H1 (cell line): ENCODE measurements at regions not wholly inside any gene's neighbourhood (a gene's known extent, or its start where the extent isn't known, plus 50 kb on each side); places are given as distances from the start of the nearest gene placed in this dataset.

ENCODE experiments used
- CTCF ChIA-PET: fragments of 300-600 bp; sonication (Branson Sonifier 250); formaldehyde crosslinking; loops from one replicate; lab custom pipeline; 2021; ENCODE audit not compliant: partially characterized antibody; lab: Charles Lee
- POLR2A ChIA-PET: fragments of 300-600 bp; sonication (Branson Sonifier 250); formaldehyde crosslinking; loops from one replicate; lab custom pipeline; 2021; ENCODE audit warnings: inconsistent platforms; ENCODE audit not compliant: partially characterized antibody; lab: Charles Lee
- DNase-seq, 2 experiments: peaks; one replicate each; pipeline versions ENCODE4 v3.0.0 to v3.0.0-alpha.2; 2010 to 2022; ENCODE audit warnings: low spot score in 2 of 2, low read depth in 1 of 2, mixed read lengths in 1 of 2
- FAIRE-seq: peaks from 2 replicates; lab custom pipeline; 2011; peaks lifted over from hg19 to GRCh38; lab: Jason Lieb, UNC
- H2AFZ ChIP-seq: 2 replicates; pipeline ENCODE4 v1.8.1; 2012; ENCODE audit warnings: low read length, inconsistent platforms
- H2AK5ac ChIP-seq: 2 replicates; pipeline ENCODE4 v1.6.1; 2013; ENCODE audit warnings: low read depth, low read length
- H2BK120ac ChIP-seq: replicated peaks from 2 replicates; pipeline ENCODE3; 2013; ENCODE audit warnings: low read depth, low read length, inconsistent platforms
- H2BK12ac ChIP-seq: 2 replicates; pipeline ENCODE4 v1.6.1; 2013; ENCODE audit warnings: low read depth, low read length
- H2BK15ac ChIP-seq: 2 replicates; pipeline ENCODE4 v1.6.1; 2013; ENCODE audit warnings: low read length
- H2BK20ac ChIP-seq: 2 replicates; pipeline ENCODE4 v1.6.1; 2013; ENCODE audit warnings: low read length
- H2BK5ac ChIP-seq: 2 replicates; pipeline ENCODE4 v1.6.1; 2013; ENCODE audit warnings: low read depth, low read length
- H3K14ac ChIP-seq: 2 replicates; pipeline ENCODE4 v1.6.1; 2013; ENCODE audit warnings: inconsistent platforms; ENCODE audit not compliant: insufficient read length
- H3K18ac ChIP-seq: 2 replicates; pipeline ENCODE4 v1.6.1; 2013; ENCODE audit warnings: low read length; ENCODE audit errors: extremely low read depth
- H3K23ac ChIP-seq: 2 replicates; pipeline ENCODE4 v1.6.1; 2013; ENCODE audit warnings: inconsistent platforms; ENCODE audit not compliant: insufficient read length
- H3K23me2 ChIP-seq: 2 replicates; pipeline ENCODE4 v1.6.1; 2013; ENCODE audit warnings: low read depth, low read length
- H3K27ac ChIP-seq: 2 replicates; pipeline ENCODE4 v1.6.1; 2011; ENCODE audit warnings: low read depth, low read length, inconsistent platforms
- H3K27me3 ChIP-seq, 4 experiments: replicated peaks in 1 of 4; 1 replicate in 1 of 4; 2 replicates in 3 of 4; pipeline versions ENCODE4 v1.6.1 to v1.8.1; 2011 to 2013; ENCODE audit warnings: low read length in 3 of 4, mild to moderate bottlenecking in 3 of 4, inconsistent platforms in 2 of 4, mixed read lengths in 2 of 4, moderate library complexity in 1 of 4; ENCODE audit not compliant: control insufficient read depth in 3 of 4, insufficient read depth in 3 of 4; ENCODE audit errors: extremely low read depth in 1 of 4
- H3K36me3 ChIP-seq, 4 experiments: 2 replicates each; pipeline versions ENCODE4 v1.6.1 to v1.8.1; 2011 to 2013; ENCODE audit warnings: mild to moderate bottlenecking in 4 of 4, low read length in 3 of 4, moderate library complexity in 2 of 4, control low read depth in 1 of 4, inconsistent platforms in 1 of 4; ENCODE audit not compliant: insufficient read depth in 4 of 4, control insufficient read depth in 2 of 4
- H3K4ac ChIP-seq: replicated peaks from 2 replicates; pipeline ENCODE3; 2013; ENCODE audit warnings: low read length, low read depth, mixed read lengths, inconsistent platforms; ENCODE audit not compliant: insufficient read length
- H3K4me1 ChIP-seq, 4 experiments: replicated peaks in 1 of 4; 1 replicate in 1 of 4; 2 replicates in 3 of 4; pipeline versions ENCODE4 v1.6.1 to v1.8.1; 2011 to 2013; ENCODE audit warnings: low read length in 3 of 4, inconsistent platforms in 2 of 4, mixed read lengths in 1 of 4; ENCODE audit not compliant: insufficient read depth in 4 of 4, control insufficient read depth in 3 of 4
- H3K4me2 ChIP-seq, 2 experiments: 2 replicates each; pipeline versions ENCODE4 v1.6.1 to v1.8.1; 2011 to 2013; ENCODE audit warnings: low read depth in 2 of 2, low read length in 2 of 2, control low read depth in 1 of 2, inconsistent platforms in 1 of 2, mild to moderate bottlenecking in 1 of 2; ENCODE audit not compliant: insufficient read depth in 1 of 2
- H3K4me3 ChIP-seq, 4 experiments: fragments of 200-600, 300-600 bp in 1 of 4; sonication (generic), shearing (Covaris generic), sonication (Bioruptor Twin) in 1 of 4; 2 replicates each; pipeline versions ENCODE4 v1.5.1 to v1.8.1; 2011 to 2016; ENCODE audit warnings: low read length in 4 of 4, low read depth in 3 of 4, control low read depth in 2 of 4, inconsistent platforms in 2 of 4, mild to moderate bottlenecking in 2 of 4, mixed read lengths in 1 of 4, moderate library complexity in 1 of 4; ENCODE audit not compliant: insufficient read depth in 2 of 4; ENCODE audit errors: extremely low read depth in 1 of 4
- H3K56ac ChIP-seq: replicated peaks from 2 replicates; pipeline ENCODE3; 2013; ENCODE audit warnings: low read depth, mild to moderate bottlenecking, mixed read lengths, low read length, inconsistent platforms; ENCODE audit not compliant: insufficient read length
- H3K79me1 ChIP-seq: 2 replicates; pipeline ENCODE4 v1.6.1; 2013; ENCODE audit warnings: low read depth, low read length, control low read depth
- H3K79me2 ChIP-seq, 2 experiments: 2 replicates each; pipeline versions ENCODE4 v1.6.1 to v1.8.1; 2012 to 2013; ENCODE audit warnings: low read length in 2 of 2, mild to moderate bottlenecking in 2 of 2, inconsistent platforms in 1 of 2; ENCODE audit not compliant: insufficient read depth in 2 of 2, control insufficient read depth in 1 of 2
- H3K9ac ChIP-seq, 4 experiments: replicated peaks in 1 of 4; 1 replicate in 1 of 4; 2 replicates in 3 of 4; pipeline versions ENCODE4 v1.6.1 to v1.8.1; 2011 to 2013; ENCODE audit warnings: low read depth in 3 of 4, low read length in 3 of 4, control low read depth in 2 of 4, mild to moderate bottlenecking in 2 of 4, moderate library complexity in 2 of 4, inconsistent platforms in 1 of 4; ENCODE audit errors: extremely low read depth in 1 of 4
- H3K9me3 ChIP-seq, 2 experiments: 2 replicates each; pipeline versions ENCODE4 v1.6.1 to v1.8.1; 2012 to 2013; ENCODE audit warnings: mild to moderate bottlenecking in 2 of 2, moderate library complexity in 2 of 2, control low read depth in 1 of 2, inconsistent platforms in 1 of 2, low read depth in 1 of 2, low read length in 1 of 2, mixed read lengths in 1 of 2; ENCODE audit not compliant: insufficient read depth in 2 of 2
- H4K20me1 ChIP-seq, 2 experiments: replicated peaks in 1 of 2; 2 replicates each; pipeline versions ENCODE3 to v1.8.1; 2011 to 2013; ENCODE audit warnings: inconsistent platforms in 2 of 2, low read length in 2 of 2, mild to moderate bottlenecking in 1 of 2; ENCODE audit not compliant: insufficient read depth in 2 of 2, control insufficient read depth in 1 of 2
- H4K5ac ChIP-seq: 2 replicates; pipeline ENCODE4 v1.6.1; 2013; ENCODE audit warnings: low read length, low read depth, mixed read lengths, inconsistent platforms; ENCODE audit not compliant: insufficient read length
- H4K8ac ChIP-seq: 2 replicates; pipeline ENCODE4 v1.8.0; 2013; ENCODE audit warnings: mild to moderate bottlenecking, moderate library complexity, low read length, inconsistent platforms; ENCODE audit not compliant: insufficient read depth; ENCODE audit errors: extremely low read depth
- H4K91ac ChIP-seq: replicated peaks from 2 replicates; pipeline ENCODE3; 2013; ENCODE audit warnings: low read length, mixed read lengths, inconsistent platforms; ENCODE audit not compliant: insufficient read length
- FOSL1 ChIP-seq: IDR thresholded peaks from 2 replicates; pipeline ENCODE4 v1.6.1; 2011; ENCODE audit warnings: mild to moderate bottlenecking, low read depth, low read length, moderate library complexity; ENCODE audit not compliant: insufficient read depth
- GTF2F1 ChIP-seq: IDR thresholded peaks from 2 replicates; pipeline ENCODE4 v1.6.1; 2012; ENCODE audit warnings: low read depth, low read length, improper control_type of control experiment, borderline replicate concordance
- JUN ChIP-seq: IDR thresholded peaks from 2 replicates; pipeline ENCODE4 v1.6.1; 2011; ENCODE audit warnings: low read depth, mild to moderate bottlenecking, improper control_type of control experiment, low read length
- KDM4A ChIP-seq: IDR thresholded peaks from one replicate; pipeline ENCODE4 v1.7.1; 2012; ENCODE audit warnings: low read depth, mild to moderate bottlenecking, moderate library complexity, low read length, inconsistent platforms; ENCODE audit not compliant: severe bottlenecking
- NRF1 ChIP-seq: IDR thresholded peaks from 2 replicates; pipeline ENCODE4 v1.6.1; 2011; ENCODE audit warnings: mild to moderate bottlenecking, low read depth, low read length, improper control_type of control experiment
- POLR2AphosphoS5 ChIP-seq: IDR thresholded peaks from 2 replicates; pipeline ENCODE4 v1.6.1; 2011; ENCODE audit warnings: low read depth, low read length
- RBBP5 ChIP-seq: IDR thresholded peaks from 2 replicates; pipeline ENCODE4 v1.7.1; 2012; ENCODE audit warnings: low read depth, mild to moderate bottlenecking, inconsistent platforms, low read length, moderate library complexity, borderline replicate concordance
- SAP30 ChIP-seq: fragments of 300-600 bp; sonication (generic); IDR thresholded peaks from 2 replicates; pipeline ENCODE4 v1.7.1; 2012; ENCODE audit warnings: low read length, moderate library complexity, mild to moderate bottlenecking, inconsistent platforms; ENCODE audit not compliant: insufficient read depth, insufficient replicate concordance
- TAF1 ChIP-seq: IDR thresholded peaks from 2 replicates; pipeline ENCODE4 v1.6.1; 2011; ENCODE audit warnings: mild to moderate bottlenecking, low read depth, low read length
- WGBS, 2 experiments: shearing (Covaris generic) in 1 of 2; methylation state at CpG; one replicate each; pipeline versions ENCODE4 v1.1.6 to v1.1.7; 2013 to 2015; ENCODE audit warnings: low lambda C conversion rate in 2 of 2, mixed read lengths in 2 of 2, inconsistent platforms in 1 of 2, low coverage in 1 of 2, missing lambda C conversion rate in 1 of 2; ENCODE audit not compliant: insufficient replicate concordance in 2 of 2, insufficient coverage in 1 of 2, insufficient read length in 1 of 2; ENCODE audit errors: extremely low coverage in 1 of 2, missing lambda C conversion rate in 1 of 2; 5-methylcytosine and 5-hydroxymethylcytosine counted together
- TF ChIP-seq, protein P1 (sequence below): IDR thresholded peaks from 2 replicates; pipeline ENCODE4 v1.6.1; 2012; ENCODE audit warnings: inconsistent platforms
- TF ChIP-seq, protein P2 (sequence below): IDR thresholded peaks from 2 replicates; pipeline ENCODE4 v1.6.1; 2011; ENCODE audit warnings: low read depth, mild to moderate bottlenecking, low read length; ENCODE audit not compliant: insufficient read depth

DNA sequence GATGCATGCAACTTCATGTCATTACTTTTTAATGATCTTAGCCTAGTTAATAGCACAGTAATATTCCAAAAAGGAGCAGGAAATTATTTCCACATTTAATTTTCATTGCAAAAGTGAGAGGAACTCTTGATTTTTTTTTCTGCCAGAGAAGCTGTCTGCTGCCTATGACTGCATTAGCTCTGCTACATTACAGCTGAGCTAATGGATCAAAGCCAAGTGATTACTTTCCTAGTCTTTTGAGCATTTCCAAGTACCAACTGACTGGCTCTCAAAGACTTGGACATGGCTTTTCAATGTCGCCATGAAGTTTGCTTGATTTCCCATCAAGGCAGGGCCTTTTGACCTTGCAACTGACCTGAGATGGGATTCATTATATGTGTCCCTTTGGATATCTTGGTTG lies 356.6 kb upstream of the XYLT1 start:
- Histone ChIP-seq H2BK5ac (no peak overlapping the region), H3K9me3 (no peaks in the 10 kb centered on the region), H3K27me3 (no peaks in the 10 kb centered on the region), H4K5ac (no peak overlapping the region), H2AK5ac (no peak overlapping the region), H3K23me2 (no peaks in the 10 kb centered on the region; the same call in 1 of the 2 replicates), H3K18ac (no peak overlapping the region), H3K56ac (no peak overlapping the region), H3K4me3 (no peak overlapping the region), H4K8ac (no peak overlapping the region), H2BK12ac (no peak overlapping the region), H3K4ac (no peak overlapping the region), H2AFZ (no peak overlapping the region), H3K36me3 (no peaks in the 10 kb centered on the region), H2BK120ac (no peak overlapping the region), H3K4me1 (no peaks in the 10 kb centered on the region; a peak in 2 of 7 replicates), H3K79me1 (no peaks in the 10 kb centered on the region), H4K20me1 (no peaks in the 10 kb centered on the region), H3K79me2 (no peaks in the 10 kb centered on the region), H3K14ac (no peak overlapping the region), H3K23ac (no peak overlapping the region), H3K4me2 (no peak overlapping the region), H2BK20ac (no peak overlapping the region), H3K9ac (no peak overlapping the region), H3K27ac (no peak overlapping the region), H4K91ac (no peak overlapping the region), H2BK15ac (no peak overlapping the region)
- DNase-seq (no peak), FAIRE-seq (no peak)
- WGBS, 2 experiments, result 90% methylated on average over 1 of the region's 1 CpG; no CpG with 5 or more reads in 1 of the 2 experiments
- ChIA-PET POLR2A (interaction anchor here (0.7 kb wide), 1 partner anchor 17 kb away, joined by 3 read pairs; no protein-coding TSS in a partner anchor), CTCF (interaction anchor here (0.9 to 1.0 kb wide), 2 partner anchors 258 to 627 kb away, joined by 3 read pairs; no protein-coding TSS in a partner anchor)
- TF ChIP-seq, protein P1, sequence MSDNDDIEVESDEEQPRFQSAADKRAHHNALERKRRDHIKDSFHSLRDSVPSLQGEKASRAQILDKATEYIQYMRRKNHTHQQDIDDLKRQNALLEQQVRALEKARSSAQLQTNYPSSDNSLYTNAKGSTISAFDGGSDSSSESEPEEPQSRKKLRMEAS, result no peak
- TF ChIP-seq KDM4A (no peak), RBBP5 (no peak), TAF1 (no peak), JUN (no peak), POLR2AphosphoS5 (no peak), FOSL1 (no peak), GTF2F1 (no peak), NRF1 (no peak), SAP30 (no peak)
- TF ChIP-seq, protein P2, sequence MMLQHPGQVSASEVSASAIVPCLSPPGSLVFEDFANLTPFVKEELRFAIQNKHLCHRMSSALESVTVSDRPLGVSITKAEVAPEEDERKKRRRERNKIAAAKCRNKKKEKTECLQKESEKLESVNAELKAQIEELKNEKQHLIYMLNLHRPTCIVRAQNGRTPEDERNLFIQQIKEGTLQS, result no peak
